Limb (tissue), 2 donors: ENCODE measurements at regions not wholly inside any gene's neighbourhood (a gene's known extent, or its start where the extent isn't known, plus 50 kb on each side); places are given as distances from the start of the nearest gene placed in this dataset.
A peak's percentile ranks its signal among the peaks of the same experiment; 100 is the strongest.
"Not testable (repeated sequence)": the region's sequence is repeated elsewhere in the genome, so short reads cannot be mapped to it uniquely, and the experiment has no call there.

Source experiments
- DNase-seq, 2 donors: peaks; one replicate each; pipeline ENCODE4 v3.0.0-alpha.2; 2016; ENCODE audit errors: extremely low spot score in 2 of 2

DNA sequence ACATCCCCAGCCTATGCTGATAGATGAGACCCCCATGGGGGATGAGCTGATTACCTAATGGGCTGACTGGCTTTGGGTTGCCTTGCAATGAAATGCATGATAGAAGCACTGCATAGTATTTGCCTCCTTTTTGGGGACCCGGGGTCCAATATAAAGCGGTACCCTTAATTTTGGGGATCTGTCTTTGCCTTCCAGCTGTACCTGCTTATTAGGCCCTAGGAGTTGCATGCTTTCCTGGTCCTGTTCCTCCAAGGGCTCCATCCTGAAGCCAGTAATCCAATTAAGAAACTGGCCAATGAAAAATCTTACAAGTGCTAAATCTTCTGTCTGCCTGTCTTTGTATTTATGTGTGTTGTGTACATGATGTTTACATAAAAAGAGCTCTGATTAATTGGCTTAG, 791.6 kb downstream of the TRIML1 start:
- no peak for DNase-seq

- DNase-seq: no peak
Observed at GRCh38 chr4:188934320-188934962, 795.2 kb downstream of the TRIML1 start.

- DNase-seq: peak in 1 of 2 donors; percentile 62
Observed at GRCh38 chr4:188941524-188942119, 802.4 kb downstream of the TRIML1 start.

GRCh38 chr4:188942606-188943005, 803.4 kb downstream of the TRIML1 start:
- no peak for DNase-seq

GRCh38 chr4:188949596-188949995, 810.4 kb downstream of the TRIML1 start:
- no peak for DNase-seq

GRCh38 chr4:188955066-188955465, 815.8 kb downstream of the TRIML1 start:
- no peak for DNase-seq

DNA sequence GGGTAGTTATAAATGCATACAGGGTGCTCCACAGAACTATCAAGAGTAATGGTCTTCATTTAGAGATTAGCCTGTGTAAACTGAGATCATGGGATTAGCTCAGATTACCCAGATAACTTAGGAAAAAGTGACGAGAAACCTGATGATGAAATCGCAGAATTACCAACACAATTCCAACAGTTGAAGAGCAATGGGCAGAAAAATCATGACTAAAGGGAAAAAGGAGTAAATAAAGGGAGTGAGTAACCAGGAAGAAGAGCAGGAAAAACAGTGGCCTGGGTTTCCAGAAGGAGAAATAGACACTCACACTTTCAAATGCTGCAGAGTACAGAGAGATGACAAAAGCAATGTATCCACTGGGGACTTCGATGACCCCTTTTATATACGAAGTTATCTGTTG, 817.3 kb downstream of the TRIML1 start:
- DNase-seq: no peak

- DNase-seq: no peak
Observed at GRCh38 chr4:188958346-188958745, 819.1 kb downstream of the TRIML1 start.

- no peak for DNase-seq
Observed at GRCh38 chr4:188959424-188959823, 820.2 kb downstream of the TRIML1 start.

DNA sequence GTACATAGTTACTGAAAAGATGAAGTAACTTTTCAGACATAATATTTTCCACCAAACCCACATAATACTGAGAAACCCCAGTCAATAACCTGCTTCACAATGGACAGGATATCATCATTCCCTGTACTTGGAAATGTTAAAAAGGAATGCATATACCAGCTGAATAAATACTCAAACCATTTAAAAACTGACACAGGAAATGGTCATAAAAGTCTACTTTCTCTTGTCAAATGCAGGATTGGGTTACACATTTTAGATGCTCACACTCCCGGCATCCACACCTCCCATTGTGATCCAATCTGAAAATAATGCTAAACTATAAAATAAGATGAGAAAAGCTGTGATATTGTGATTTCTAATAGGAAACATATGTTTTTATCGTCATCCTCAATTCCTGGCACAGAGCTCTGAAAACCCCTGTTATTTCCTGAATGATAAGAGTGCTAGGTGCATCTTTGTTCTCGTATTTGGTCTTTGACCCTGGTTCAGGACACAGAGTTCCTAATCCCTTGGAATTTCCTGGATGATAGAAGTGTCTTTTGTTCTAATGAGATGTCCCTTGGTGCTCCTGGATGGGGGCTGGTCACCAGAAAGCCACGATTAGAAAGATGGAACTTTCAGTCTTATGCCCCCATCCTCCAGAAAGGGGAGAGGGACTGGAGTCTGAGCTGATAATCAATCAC, 821.3 kb downstream of the TRIML1 start:
- DNase-seq: no peak

GRCh38 chr4:188971125-188971524, 831.9 kb downstream of the TRIML1 start:
- no peak for DNase-seq

GRCh38 chr4:188975271-188975670, 836.0 kb downstream of the TRIML1 start:
- no peak for DNase-seq

DNA sequence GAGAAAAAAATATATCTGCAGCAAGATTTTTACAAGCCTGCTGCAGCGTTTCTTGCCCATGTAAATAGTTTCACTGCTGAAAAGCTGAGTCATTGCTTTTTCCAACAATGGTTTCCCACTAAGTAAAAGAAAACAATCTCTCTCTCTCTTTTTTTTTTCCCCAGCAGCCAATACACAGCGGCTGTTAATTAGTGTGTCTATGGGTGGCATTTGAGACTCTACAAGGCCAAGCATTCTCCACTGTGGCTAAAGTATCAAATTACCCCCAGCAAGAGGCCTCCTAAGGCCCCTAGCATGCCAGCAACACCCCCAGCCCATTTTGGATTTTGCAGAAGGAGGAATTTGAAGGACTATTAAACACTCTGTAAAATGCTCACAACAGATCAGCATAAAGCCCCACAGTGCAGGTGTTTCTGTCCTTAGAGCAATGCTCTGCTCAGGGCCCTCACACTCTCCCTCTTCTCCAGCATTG, 837.4 kb downstream of the TRIML1 start:
- DNase-seq: no peak

DNA sequence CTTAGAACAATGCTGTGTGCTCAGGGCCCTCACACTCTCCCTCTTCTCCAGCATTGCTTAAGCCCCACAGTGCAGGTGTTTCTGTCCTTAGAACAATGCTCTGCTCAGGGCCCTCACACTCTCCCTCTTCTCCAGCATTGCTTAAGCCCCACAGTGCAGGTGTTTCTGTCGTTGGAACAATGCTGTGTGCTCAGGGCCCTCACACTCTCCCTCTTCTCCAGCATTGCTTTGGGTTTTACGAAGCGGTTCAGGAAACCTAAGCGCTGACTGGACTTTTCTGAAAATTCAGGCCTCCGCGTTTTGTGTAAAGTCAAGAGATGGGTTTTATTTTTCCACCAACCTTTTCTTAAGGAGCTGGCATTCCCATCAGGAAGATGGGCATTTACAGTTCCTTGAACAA, 838.0 kb downstream of the TRIML1 start:
- not testable (repeated sequence) for DNase-seq

GRCh38 chr4:188984518-188984917, 845.3 kb downstream of the TRIML1 start:
- DNase-seq: no peak

DNA sequence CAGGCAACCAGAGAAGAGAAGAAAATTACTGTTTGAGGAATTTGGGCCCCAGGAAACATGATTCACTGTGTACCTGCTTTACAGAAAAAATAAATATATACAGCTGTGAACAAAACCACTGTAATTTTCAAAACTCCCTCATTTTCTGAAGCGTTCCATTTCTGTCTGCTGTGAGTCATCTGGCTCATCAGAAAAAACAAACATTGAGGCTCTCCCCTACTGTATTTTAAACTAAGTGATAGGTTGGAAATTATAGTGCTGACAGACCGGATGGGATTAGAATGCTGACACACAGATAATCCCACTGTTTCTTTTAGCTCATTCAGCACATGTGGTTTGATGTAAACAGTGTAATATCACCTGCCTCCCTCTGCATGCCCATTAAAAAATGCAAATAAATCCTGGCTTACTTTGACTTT, 847.0 kb downstream of the TRIML1 start:
- no peak for DNase-seq

- DNase-seq: no peak
Observed at GRCh38 chr4:188987011-188987410, 847.8 kb downstream of the TRIML1 start.

DNA sequence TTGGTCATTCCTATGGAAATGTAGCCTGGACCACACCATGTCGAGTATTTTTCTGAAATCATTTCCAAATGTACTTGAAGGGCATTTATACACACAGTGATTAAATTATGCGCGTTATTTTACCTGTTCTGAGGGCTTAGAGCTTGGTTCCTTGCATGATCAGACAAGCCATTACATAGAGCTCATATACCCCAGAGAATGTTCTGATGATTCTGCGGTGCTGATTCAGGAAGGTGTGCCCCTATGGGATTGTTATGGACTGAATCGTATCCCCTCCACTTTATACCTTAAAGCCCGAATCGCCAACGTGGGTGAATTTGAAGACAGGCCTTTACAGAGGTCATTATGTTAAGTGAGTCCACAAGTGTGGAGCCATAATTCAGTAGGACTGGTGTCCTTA, 848.9 kb downstream of the TRIML1 start:
- no peak for DNase-seq

DNA sequence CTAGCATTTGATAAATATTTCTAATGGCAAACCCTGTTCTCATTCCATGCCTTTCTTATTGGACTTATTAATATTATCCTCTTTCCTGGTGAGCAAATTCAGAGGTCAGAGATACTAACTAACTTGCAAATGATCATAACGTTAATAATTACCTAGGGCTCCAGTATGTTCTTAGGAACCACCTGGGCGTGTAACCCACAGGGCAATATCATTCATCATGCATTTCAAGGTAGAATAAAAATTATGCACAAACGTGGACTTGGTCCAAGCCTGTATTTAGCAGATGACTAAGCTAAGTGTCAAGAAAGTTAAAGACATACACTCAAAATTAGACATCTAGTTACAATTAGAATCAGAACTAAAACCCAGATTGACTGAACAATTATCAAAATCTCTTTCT, 850.1 kb downstream of the TRIML1 start:
- DNase-seq: no peak

GRCh38 chr4:188992706-188993105, 853.5 kb downstream of the TRIML1 start:
- no peak for DNase-seq

GRCh38 chr4:188993871-188994270, 854.6 kb downstream of the TRIML1 start:
- no peak for DNase-seq

- DNase-seq: no peak
Observed at GRCh38 chr4:189001283-189001970, 862.2 kb downstream of the TRIML1 start.
